Activated CD8-positive, alpha-beta T cell treated with anti-CD3 and anti-CD28 coated beads, Interleukin-2, amount 10 ng/mL, durations not matched to agents 7 days and 5 days (primary cell): ENCODE measurements at regions not wholly inside any gene's neighbourhood (a gene's known extent, or its start where the extent isn't known, plus 50 kb on each side); places are given as distances from the start of the nearest gene placed in this dataset.
"Not testable (repeated sequence)": the region's sequence is repeated elsewhere in the genome, so short reads cannot be mapped to it uniquely, and the experiment has no call there.

Source experiments
- ATAC-seq: fragments of 150-1000 bp; cut with Tn5 transposase; one replicate; pipeline ENCODE4 v1.10.0; 2021; ENCODE audit warnings: moderate library complexity
- CTCF ChIA-PET: fragments of 350-600 bp; sonication (Branson Sonifier 250); formaldehyde crosslinking; loops from one replicate; lab custom pipeline; 2021; ENCODE audit warnings: antibody characterized with exemption; lab: Charles Lee
- POLR2A ChIA-PET: fragments of 350-600 bp; sonication (Branson Sonifier 250); formaldehyde crosslinking; loops from one replicate; lab custom pipeline; 2021; ENCODE audit warnings: antibody characterized with exemption; lab: Charles Lee
- DNase-seq: peaks from one replicate; pipeline ENCODE4 v3.0.0-alpha.2; 2020
- H3K27ac Mint-ChIP-seq: one replicate; pipeline ENCODE4 v1.8.0; 2021; ENCODE audit warnings: mild to moderate bottlenecking, mixed read lengths
- H3K27me3 Mint-ChIP-seq: one replicate; pipeline ENCODE4 v1.8.0; 2021; ENCODE audit warnings: low read depth, mixed read lengths
- H3K36me3 Mint-ChIP-seq: one replicate; pipeline ENCODE4 v1.8.0; 2021; ENCODE audit warnings: low read depth, mixed read lengths
- H3K4me1 Mint-ChIP-seq: one replicate; pipeline ENCODE4 v1.8.0; 2021; ENCODE audit warnings: low read depth, mixed read lengths
- H3K4me3 Mint-ChIP-seq: one replicate; pipeline ENCODE4 v1.8.0; 2021; ENCODE audit warnings: mild to moderate bottlenecking, mixed read lengths
- H3K9me3 Mint-ChIP-seq: one replicate; pipeline ENCODE4 v1.8.0; 2022; ENCODE audit warnings: mixed read lengths; ENCODE audit not compliant: insufficient read depth

- DNase-seq (no peak), ATAC-seq (no peak)
- POLR2A ChIA-PET: no interaction called here
- Mint-ChIP-seq H3K27ac (no peak overlapping the region), H3K9me3 (no peaks in the 10 kb centered on the region), H3K4me1 (no peaks in the 10 kb centered on the region), H3K4me3 (no peak overlapping the region), H3K27me3 (no peaks in the 10 kb centered on the region), H3K36me3 (no peaks in the 10 kb centered on the region)
- CTCF ChIA-PET: no interaction called here
Measured at GRCh38 chr10:85447690-85448089, 918.9 kb downstream of the GRID1 start.

DNA sequence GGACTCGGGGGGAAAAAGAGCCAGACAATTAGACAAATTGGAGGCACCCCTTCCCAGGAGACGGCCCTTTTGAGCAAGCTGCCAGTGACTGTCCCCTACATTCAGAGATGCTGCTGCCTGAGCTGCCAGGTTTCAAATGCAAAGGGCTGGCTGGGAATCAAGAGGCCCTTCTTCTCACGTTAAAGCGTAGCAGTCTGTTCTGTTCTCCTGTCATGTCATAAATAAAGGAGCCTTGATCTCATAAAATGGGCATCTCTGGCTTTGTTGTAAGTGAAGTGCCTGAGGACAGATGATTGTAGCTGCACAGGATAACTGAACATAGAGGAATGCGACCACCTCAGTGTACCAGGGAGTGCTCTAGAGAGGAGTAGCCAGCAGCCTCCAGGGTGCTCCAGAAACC lies 917.9 kb downstream of the GRID1 start:
- ChIA-PET POLR2A (no interaction called here), CTCF (interaction anchor here (0.6 kb wide), 1 partner anchor 495 kb away, joined by 3 read pairs; no protein-coding TSS in a partner anchor)
- no peaks in the 10 kb centered on the region for H3K36me3 Mint-ChIP-seq
- no peaks in the 10 kb centered on the region for H3K9me3 Mint-ChIP-seq
- no peaks in the 10 kb centered on the region for H3K4me1 Mint-ChIP-seq
- no peaks in the 10 kb centered on the region for H3K27me3 Mint-ChIP-seq
- DNase-seq (no peak), ATAC-seq (no peak)
- H3K4me3 Mint-ChIP-seq: no peak overlapping the region
- H3K27ac Mint-ChIP-seq: no peak overlapping the region

- H3K4me3 Mint-ChIP-seq: no peak overlapping the region
- CTCF ChIA-PET: no interaction called here
- DNase-seq (no peak), ATAC-seq (no peak)
- H3K4me1 Mint-ChIP-seq: no peaks in the 10 kb centered on the region
- no peak overlapping the region for H3K27ac Mint-ChIP-seq
- POLR2A ChIA-PET: no interaction called here
- no peaks in the 10 kb centered on the region for H3K36me3 Mint-ChIP-seq
- H3K27me3 Mint-ChIP-seq: no peaks in the 10 kb centered on the region
- no peaks in the 10 kb centered on the region for H3K9me3 Mint-ChIP-seq
Measured at GRCh38 chr10:85454386-85454785, 912.2 kb downstream of the GRID1 start.

DNA sequence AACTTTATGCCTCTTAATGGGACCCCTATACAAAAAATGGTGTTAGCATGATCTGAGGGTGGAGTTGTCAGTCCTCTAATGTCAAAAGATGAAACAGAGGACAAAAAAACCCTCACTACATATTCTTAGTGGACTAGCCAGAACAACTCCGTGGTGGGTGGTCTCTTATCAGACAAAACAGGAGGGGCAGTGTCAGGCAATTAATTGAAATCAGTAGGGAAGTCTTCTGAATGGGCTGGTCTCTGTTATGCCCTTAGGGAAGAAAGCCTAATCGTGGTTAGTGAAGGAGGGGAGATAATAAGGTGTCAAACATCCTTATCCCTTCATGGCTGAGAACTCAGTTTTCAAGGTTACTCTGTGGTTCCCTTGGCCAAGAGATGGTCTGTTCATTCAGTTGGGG lies 909.4 kb downstream of the GRID1 start:
- Mint-ChIP-seq H3K27ac (no peak overlapping the region), H3K36me3 (no peaks in the 10 kb centered on the region), H3K4me1 (no peaks in the 10 kb centered on the region), H3K9me3 (no peaks in the 10 kb centered on the region), H3K4me3 (no peak overlapping the region), H3K27me3 (no peaks in the 10 kb centered on the region)
- ChIA-PET POLR2A (no interaction called here), CTCF (no interaction called here)
- no peak for ATAC-seq
- no peak for DNase-seq

DNA sequence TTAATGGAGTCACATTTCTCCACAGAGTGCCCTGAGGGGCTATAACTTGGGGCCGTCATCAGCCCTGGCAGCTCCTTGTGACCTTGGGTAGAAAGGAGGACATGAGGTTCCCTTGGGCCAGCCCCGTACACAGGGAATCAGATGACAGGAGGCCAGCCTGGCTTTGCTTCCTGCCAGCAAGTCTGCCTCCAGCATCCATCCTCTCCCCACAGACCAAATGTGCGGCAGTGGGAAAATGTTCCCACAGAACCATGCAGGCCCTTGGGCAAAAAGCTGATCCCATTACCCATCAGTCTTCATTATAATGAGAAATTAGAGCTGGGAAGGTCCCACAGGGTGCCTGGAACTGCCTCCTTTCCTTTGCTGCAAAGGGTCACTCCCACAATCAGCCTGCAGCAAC lies 908.3 kb downstream of the GRID1 start:
- no peak overlapping the region for H3K4me3 Mint-ChIP-seq
- H3K27ac Mint-ChIP-seq: no peak overlapping the region
- CTCF ChIA-PET: no interaction called here
- no peaks in the 10 kb centered on the region for H3K36me3 Mint-ChIP-seq
- POLR2A ChIA-PET: no interaction called here
- DNase-seq: no peak
- H3K4me1 Mint-ChIP-seq: no peaks in the 10 kb centered on the region
- H3K9me3 Mint-ChIP-seq: no peaks in the 10 kb centered on the region
- H3K27me3 Mint-ChIP-seq: no peaks in the 10 kb centered on the region
- ATAC-seq: no peak

- no peaks in the 10 kb centered on the region for H3K9me3 Mint-ChIP-seq
- H3K4me1 Mint-ChIP-seq: no peaks in the 10 kb centered on the region
- no peak overlapping the region for H3K27ac Mint-ChIP-seq
- DNase-seq (no peak), ATAC-seq (no peak)
- no peaks in the 10 kb centered on the region for H3K27me3 Mint-ChIP-seq
- ChIA-PET CTCF (no interaction called here), POLR2A (no interaction called here)
- no peaks in the 10 kb centered on the region for H3K36me3 Mint-ChIP-seq
- H3K4me3 Mint-ChIP-seq: no peak overlapping the region
Measured at GRCh38 chr10:85459906-85460305, 906.7 kb downstream of the GRID1 start.

DNA sequence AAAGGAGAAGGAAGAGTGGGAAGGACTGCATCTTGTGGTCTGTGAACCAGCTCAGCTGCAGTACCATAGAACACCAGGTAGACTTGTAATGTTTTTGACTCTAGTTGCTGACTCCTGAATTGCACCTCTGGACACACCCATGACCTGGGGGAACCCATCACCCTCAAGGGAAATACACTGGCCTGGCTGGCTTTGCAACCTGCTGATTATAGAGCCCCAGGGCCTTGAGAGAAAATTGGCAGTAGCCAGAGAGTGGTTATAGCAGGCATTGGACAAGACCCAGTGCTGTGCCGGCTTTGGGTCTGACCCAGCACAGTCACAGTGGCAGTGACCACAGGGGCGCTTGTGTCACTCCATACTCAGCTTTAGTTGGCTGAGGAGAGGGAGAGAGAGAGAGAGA lies 902.3 kb downstream of the GRID1 start:
- H3K9me3 Mint-ChIP-seq: no peaks in the 10 kb centered on the region
- H3K4me3 Mint-ChIP-seq: no peak overlapping the region
- POLR2A ChIA-PET: no interaction called here
- H3K36me3 Mint-ChIP-seq: no peaks in the 10 kb centered on the region
- ATAC-seq (no peak), DNase-seq (no peak)
- CTCF ChIA-PET: no interaction called here
- H3K4me1 Mint-ChIP-seq: no peaks in the 10 kb centered on the region
- no peaks in the 10 kb centered on the region for H3K27me3 Mint-ChIP-seq
- no peak overlapping the region for H3K27ac Mint-ChIP-seq

GRCh38 chr10:85477979-85478378 lies 888.6 kb downstream of the GRID1 start:
- no peak for DNase-seq
- ChIA-PET POLR2A (no interaction called here), CTCF (no interaction called here)

GRCh38 chr10:85490431-85490830 lies 876.2 kb downstream of the GRID1 start:
- no peak overlapping the region for H3K27ac Mint-ChIP-seq
- no peaks in the 10 kb centered on the region for H3K27me3 Mint-ChIP-seq
- DNase-seq: no peak
- H3K36me3 Mint-ChIP-seq: no peaks in the 10 kb centered on the region
- CTCF ChIA-PET: no interaction called here
- H3K9me3 Mint-ChIP-seq: no peaks in the 10 kb centered on the region
- POLR2A ChIA-PET: no interaction called here
- H3K4me3 Mint-ChIP-seq: no peak overlapping the region
- no peaks in the 10 kb centered on the region for H3K4me1 Mint-ChIP-seq
- ATAC-seq: no peak

More at GRCh38 chr10:85477979-85478378, 888.6 kb downstream of the GRID1 start:
- H3K9me3 Mint-ChIP-seq: no peaks in the 10 kb centered on the region
- no peaks in the 10 kb centered on the region for H3K36me3 Mint-ChIP-seq
- H3K4me3 Mint-ChIP-seq: no peak overlapping the region
- no peak for ATAC-seq
- no peaks in the 10 kb centered on the region for H3K4me1 Mint-ChIP-seq
- H3K27me3 Mint-ChIP-seq: no peaks in the 10 kb centered on the region
- H3K27ac Mint-ChIP-seq: no peak overlapping the region

DNA sequence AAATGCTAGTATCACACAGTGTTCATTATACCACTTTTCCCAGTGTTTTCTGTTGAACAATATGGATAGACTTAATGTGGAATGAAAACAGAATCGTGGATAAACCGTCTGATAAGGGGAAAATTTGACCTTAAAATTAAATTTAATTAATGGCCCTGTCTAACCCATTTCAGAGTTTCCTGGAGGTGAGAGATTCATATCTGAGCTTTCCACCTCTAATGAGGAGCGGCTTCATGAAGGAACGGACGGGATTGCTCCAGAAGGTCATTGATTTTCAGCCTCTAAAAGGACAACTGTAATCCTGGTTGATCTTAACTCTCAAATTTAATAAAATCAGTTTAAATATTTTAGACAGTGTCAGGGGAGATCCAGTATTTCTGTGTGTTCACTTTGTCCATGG lies 874.9 kb downstream of the GRID1 start:
- H3K27ac Mint-ChIP-seq: no peak overlapping the region
- CTCF ChIA-PET: no interaction called here
- no peaks in the 10 kb centered on the region for H3K27me3 Mint-ChIP-seq
- DNase-seq (no peak), ATAC-seq (no peak)
- no peak overlapping the region for H3K4me3 Mint-ChIP-seq
- no peaks in the 10 kb centered on the region for H3K9me3 Mint-ChIP-seq
- no peaks in the 10 kb centered on the region for H3K36me3 Mint-ChIP-seq
- POLR2A ChIA-PET: no interaction called here
- H3K4me1 Mint-ChIP-seq: no peaks in the 10 kb centered on the region

- POLR2A ChIA-PET: no interaction called here
- no peaks in the 10 kb centered on the region for H3K9me3 Mint-ChIP-seq
- DNase-seq: no peak
- H3K27ac Mint-ChIP-seq: no peak overlapping the region
- H3K4me3 Mint-ChIP-seq: no peak overlapping the region
- no peaks in the 10 kb centered on the region for H3K4me1 Mint-ChIP-seq
- CTCF ChIA-PET: no interaction called here
- no peak for ATAC-seq
- H3K36me3 Mint-ChIP-seq: no peaks in the 10 kb centered on the region
- H3K27me3 Mint-ChIP-seq: no peaks in the 10 kb centered on the region
Measured at GRCh38 chr10:85492684-85493083, 873.9 kb downstream of the GRID1 start.

GRCh38 chr10:85493703-85494102 lies 872.9 kb downstream of the GRID1 start:
- DNase-seq (no peak), ATAC-seq (no peak)
- CTCF ChIA-PET: no interaction called here
- no peak overlapping the region for H3K4me3 Mint-ChIP-seq
- H3K4me1 Mint-ChIP-seq: no peaks in the 10 kb centered on the region
- POLR2A ChIA-PET: no interaction called here
- no peaks in the 10 kb centered on the region for H3K9me3 Mint-ChIP-seq
- no peaks in the 10 kb centered on the region for H3K36me3 Mint-ChIP-seq
- H3K27ac Mint-ChIP-seq: no peak overlapping the region
- H3K27me3 Mint-ChIP-seq: no peaks in the 10 kb centered on the region

DNA sequence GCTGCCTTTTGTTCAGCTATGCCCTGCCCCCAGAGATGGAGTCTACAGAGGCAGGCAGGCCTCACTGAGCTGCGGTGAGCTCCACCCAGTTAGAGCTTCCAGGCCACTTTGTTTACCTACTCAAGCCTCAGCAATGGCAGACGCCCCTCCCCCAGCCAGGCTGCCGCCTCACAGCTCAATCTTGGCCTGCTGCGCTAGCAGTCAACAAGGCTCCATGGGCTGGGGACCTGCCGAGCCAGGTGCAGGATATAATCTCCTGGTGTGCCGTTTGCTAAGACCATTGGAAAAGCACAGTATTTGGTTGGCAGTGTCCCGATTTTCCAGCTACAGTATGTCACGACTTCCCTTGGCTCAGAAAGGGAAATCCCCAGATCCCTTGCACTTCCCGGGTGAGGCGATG lies 862.0 kb downstream of the GRID1 start:
- H3K4me3 Mint-ChIP-seq, H3K4me1 Mint-ChIP-seq, ATAC-seq, H3K36me3 Mint-ChIP-seq, H3K27ac Mint-ChIP-seq, POLR2A ChIA-PET, H3K27me3 Mint-ChIP-seq, DNase-seq, H3K9me3 Mint-ChIP-seq, CTCF ChIA-PET: not testable (repeated sequence)
